ENCODE measurements at regions not wholly inside any gene's neighbourhood (a gene's known extent, or its start where the extent isn't known, plus 50 kb on each side); places are given as distances from the start of the nearest gene placed in this dataset.

DNA sequence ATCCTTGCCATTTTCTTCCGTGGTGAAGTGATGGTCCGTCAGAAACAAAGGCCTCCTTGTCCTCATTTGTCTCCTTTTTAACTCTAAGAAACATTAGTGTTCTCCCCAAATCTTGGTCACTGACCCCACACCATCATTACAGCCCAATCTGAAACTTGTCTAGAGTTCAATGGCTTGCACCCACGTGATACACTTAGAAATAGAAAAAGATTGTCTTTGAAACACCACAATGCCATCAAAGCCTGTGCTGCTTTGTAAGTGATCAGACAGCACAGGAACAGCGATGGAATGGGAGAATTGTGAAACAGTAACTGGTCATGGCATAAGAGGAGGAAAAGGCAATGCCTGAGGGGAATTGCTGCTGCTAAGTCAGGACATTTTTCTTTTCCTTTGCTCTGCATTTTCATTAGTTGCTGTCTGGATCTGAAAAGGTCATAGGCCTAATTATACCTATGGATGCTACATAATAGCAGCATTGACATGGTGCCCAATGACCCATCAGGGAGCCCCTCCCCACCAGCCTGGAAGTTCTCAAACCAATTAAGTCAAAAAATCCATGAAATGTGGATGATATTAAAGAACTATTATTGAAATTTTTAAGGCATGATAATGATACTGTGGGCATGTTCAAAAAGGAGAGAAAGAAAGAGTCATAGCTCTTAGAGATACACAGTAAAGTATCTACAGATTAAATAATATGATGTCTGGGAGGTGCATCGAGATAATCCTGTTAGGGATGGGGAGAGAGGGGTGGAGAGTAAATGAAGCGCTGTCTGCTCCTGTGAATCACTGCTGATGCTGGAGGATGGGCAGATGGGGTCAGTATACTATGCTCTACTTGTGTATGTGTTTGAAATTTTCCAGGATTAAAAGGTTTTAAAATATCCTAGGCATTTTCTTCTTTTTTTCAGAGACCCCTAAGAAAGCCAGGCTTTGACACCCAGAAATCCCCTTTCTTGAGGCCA is 83.6 kb downstream of the ENC1 start:
- no peak overlapping the region for H3K4me3 ChIP-seq (ENCODE audit: control insufficient read depth, low read depth, low read length)
- peak; percentile 54 for DNase-seq (ENCODE audit: low read depth)

DNA sequence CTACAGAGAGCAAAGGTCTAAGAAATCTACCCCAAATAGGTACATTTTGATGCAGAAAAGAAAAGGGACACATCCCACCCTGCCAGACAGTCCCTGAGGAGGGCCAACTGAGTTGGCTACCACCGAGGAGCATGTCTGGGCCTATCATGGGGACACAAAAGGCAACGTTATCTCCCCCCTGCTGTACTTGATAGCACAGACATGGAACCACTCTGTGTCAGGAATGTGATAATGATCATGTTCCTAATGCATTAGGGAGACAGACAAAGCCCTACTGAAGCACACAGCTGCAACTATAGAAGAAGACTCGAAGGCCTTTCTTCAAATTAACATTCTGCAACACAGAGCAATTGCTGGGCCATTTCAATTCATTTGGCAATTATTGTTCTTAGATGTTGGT is 84.5 kb downstream of the ENC1 start:
- no peak for DNase-seq (ENCODE audit: low read depth)
- H3K4me3 ChIP-seq (ENCODE audit: control insufficient read depth, low read depth, low read length): no peak overlapping the region
- TF ChIP-seq, protein P1, sequence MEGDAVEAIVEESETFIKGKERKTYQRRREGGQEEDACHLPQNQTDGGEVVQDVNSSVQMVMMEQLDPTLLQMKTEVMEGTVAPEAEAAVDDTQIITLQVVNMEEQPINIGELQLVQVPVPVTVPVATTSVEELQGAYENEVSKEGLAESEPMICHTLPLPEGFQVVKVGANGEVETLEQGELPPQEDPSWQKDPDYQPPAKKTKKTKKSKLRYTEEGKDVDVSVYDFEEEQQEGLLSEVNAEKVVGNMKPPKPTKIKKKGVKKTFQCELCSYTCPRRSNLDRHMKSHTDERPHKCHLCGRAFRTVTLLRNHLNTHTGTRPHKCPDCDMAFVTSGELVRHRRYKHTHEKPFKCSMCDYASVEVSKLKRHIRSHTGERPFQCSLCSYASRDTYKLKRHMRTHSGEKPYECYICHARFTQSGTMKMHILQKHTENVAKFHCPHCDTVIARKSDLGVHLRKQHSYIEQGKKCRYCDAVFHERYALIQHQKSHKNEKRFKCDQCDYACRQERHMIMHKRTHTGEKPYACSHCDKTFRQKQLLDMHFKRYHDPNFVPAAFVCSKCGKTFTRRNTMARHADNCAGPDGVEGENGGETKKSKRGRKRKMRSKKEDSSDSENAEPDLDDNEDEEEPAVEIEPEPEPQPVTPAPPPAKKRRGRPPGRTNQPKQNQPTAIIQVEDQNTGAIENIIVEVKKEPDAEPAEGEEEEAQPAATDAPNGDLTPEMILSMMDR (IDR thresholded peaks at IDR 0.05; ENCODE audit: control insufficient read depth, insufficient read depth, low read depth, low read length, missing control alignments): no peak

More for the DNA sequence above, 83.6 kb downstream of the ENC1 start:
- TF ChIP-seq, protein P1 (IDR thresholded peaks at IDR 0.05; ENCODE audit: control insufficient read depth, insufficient read depth, low read depth, low read length, missing control alignments): no peak

DNA sequence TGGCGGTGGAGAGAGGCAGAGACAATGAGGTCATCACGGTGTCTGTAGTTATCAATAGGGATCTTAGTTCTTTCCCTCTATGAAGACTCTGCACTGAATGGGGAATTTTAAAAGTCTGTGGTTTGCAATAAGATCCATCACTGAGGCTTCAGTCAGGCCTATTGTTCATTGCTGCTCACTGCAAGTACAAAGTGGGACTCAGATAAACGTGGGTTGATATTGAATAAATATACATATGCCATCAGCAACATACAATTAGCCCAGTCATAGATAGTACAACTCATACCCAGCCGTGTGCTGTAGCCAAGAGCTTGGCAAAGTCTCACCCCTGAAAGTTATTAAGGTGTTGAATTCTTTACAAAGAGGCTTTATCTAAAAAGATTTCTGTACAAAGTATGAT is 88.4 kb downstream of the ENC1 start:
- TF ChIP-seq, protein P1 (IDR thresholded peaks at IDR 0.05; ENCODE audit: control insufficient read depth, insufficient read depth, low read depth, low read length, missing control alignments): no peak
- no peak for DNase-seq (ENCODE audit: low read depth)
- no peak overlapping the region for H3K4me3 ChIP-seq (ENCODE audit: control insufficient read depth, low read depth, low read length)

DNA sequence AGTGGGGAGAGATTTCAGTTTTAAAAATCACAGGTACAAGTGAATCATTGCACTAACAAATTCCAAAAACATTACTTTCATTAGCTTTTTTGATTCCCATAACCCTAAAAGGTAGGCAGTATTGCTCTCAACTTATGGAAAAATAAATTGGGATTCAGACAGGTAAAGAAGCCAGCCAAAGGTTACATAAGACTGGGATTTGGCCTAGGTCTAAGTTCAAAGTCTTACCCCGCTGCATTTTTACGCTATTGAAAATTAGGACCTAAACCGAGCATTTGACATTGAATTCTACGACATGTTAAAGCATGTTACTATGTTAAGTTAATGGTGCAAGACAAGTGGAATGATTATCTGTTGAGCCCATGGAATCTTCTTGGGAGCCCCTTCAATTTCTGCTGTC is 89.6 kb downstream of the ENC1 start:
- DNase-seq (ENCODE audit: low read depth): no peak
- H3K4me3 ChIP-seq (ENCODE audit: control insufficient read depth, low read depth, low read length): no peak overlapping the region
- TF ChIP-seq, protein P1 (IDR thresholded peaks at IDR 0.05; ENCODE audit: control insufficient read depth, insufficient read depth, low read depth, low read length, missing control alignments): no peak

DNA sequence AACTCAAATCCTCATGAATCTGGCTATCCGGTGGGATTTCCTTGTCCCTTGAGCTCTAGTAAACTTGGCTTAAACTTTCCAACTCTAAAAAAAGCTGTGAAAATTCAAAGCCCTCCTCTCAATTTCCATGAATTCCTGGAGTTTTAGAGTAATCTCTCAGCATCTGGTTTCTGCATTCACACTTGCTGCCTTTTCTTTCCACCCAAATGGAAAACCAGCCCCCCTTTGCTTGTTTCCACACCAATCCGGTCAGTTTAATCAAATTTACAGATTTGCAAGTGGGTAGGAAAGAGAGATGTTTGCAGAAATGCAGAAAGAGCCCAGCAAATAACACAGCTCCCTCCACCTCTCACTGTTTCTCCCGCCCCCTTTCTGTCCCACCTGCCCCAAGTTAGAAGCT is 91.1 kb downstream of the ENC1 start:
- TF ChIP-seq, protein P1 (IDR thresholded peaks at IDR 0.05; ENCODE audit: control insufficient read depth, insufficient read depth, low read depth, low read length, missing control alignments): no peak
- H3K4me3 ChIP-seq (ENCODE audit: control insufficient read depth, low read depth, low read length): no peak overlapping the region
- DNase-seq (ENCODE audit: low read depth): no peak

DNA sequence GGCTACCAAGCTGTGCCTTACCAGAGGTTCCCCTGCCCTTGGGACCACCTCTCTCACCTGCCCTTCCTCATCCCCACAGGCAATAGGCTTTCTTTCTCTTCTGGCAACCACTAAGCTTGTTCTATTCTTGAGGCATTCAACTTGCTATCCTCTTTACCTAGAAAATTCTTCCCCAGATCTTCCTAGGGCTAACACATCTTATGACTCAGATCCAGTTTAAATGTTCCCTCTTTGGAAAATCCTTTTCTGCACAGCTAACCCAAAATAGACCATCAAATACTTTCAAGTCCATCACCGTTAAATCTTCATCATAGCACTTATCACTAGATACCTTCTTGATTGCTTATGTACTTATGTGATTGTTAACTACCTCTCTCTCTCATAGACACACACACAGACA is 93.7 kb downstream of the ENC1 start:
- DNase-seq (ENCODE audit: low read depth): no peak
- H3K4me3 ChIP-seq (ENCODE audit: control insufficient read depth, low read depth, low read length): no peak overlapping the region
- TF ChIP-seq, protein P1 (IDR thresholded peaks at IDR 0.05; ENCODE audit: control insufficient read depth, insufficient read depth, low read depth, low read length, missing control alignments): no peak
